Stimulated activated effector memory CD8-positive, alpha-beta T cell treated with anti-CD3 and anti-CD28 coated beads, Interleukin-12 subunit alpha, Interleukin-12 subunit beta, amount 100 ng/mL, for 72 hours (primary cell): ENCODE measurements at regions not wholly inside any gene's neighbourhood (a gene's known extent, or its start where the extent isn't known, plus 50 kb on each side); places are given as distances from the start of the nearest gene placed in this dataset.

Experiments
- ATAC-seq: fragments of 150-1000 bp; cut with Tn5 transposase; 2 replicates; pipeline ENCODE4 v1.10.0; 2021
- DNase-seq, 2 donors: peaks; one replicate each; pipeline ENCODE4 v3.0.0; 2021 to 2022; ENCODE audit warnings: low spot score in 2 of 2
- H3K27ac Mint-ChIP-seq: one replicate; pipeline ENCODE4 v1.8.0; 2022; ENCODE audit warnings: mild to moderate bottlenecking, mixed read lengths
- H3K36me3 Mint-ChIP-seq: one replicate; pipeline ENCODE4 v1.8.0; 2022; ENCODE audit warnings: mild to moderate bottlenecking, mixed read lengths
- H3K4me1 Mint-ChIP-seq: one replicate; pipeline ENCODE4 v1.8.0; 2022; ENCODE audit warnings: mixed read lengths
- H3K4me3 Mint-ChIP-seq: one replicate; pipeline ENCODE4 v1.8.0; 2022; ENCODE audit warnings: mild to moderate bottlenecking, mixed read lengths
- H3K9me3 Mint-ChIP-seq: one replicate; pipeline ENCODE4 v1.8.0; 2022; ENCODE audit warnings: mixed read lengths

DNA sequence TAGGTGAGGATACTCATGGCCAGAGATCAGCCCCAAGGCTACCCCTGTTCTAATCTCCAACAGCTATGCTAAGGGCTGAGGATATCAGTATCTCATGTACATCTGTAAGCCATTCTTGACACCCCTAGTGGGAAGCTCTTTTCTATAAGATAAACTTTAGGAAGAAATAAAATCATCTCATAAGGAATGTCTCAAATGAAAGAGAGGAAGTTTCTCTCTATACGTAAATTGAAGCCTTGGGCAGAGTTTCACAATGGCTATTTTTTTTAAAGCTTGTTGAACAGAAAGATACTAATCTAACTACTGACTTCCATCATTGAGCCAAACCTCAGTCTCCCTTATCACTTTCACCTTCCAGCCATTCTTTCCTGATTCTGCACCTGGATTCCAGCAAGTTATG, 405.7 kb downstream of the PRR16 start:
- no peak for ATAC-seq
- H3K9me3 Mint-ChIP-seq = peaks cover 14% of the 10 kb centered on the region
- no peak overlapping the region for H3K27ac Mint-ChIP-seq
- H3K36me3 Mint-ChIP-seq = no peaks in the 10 kb centered on the region
- H3K4me1 Mint-ChIP-seq = no peaks in the 10 kb centered on the region
- no peak overlapping the region for H3K4me3 Mint-ChIP-seq
- no peak for DNase-seq

DNA sequence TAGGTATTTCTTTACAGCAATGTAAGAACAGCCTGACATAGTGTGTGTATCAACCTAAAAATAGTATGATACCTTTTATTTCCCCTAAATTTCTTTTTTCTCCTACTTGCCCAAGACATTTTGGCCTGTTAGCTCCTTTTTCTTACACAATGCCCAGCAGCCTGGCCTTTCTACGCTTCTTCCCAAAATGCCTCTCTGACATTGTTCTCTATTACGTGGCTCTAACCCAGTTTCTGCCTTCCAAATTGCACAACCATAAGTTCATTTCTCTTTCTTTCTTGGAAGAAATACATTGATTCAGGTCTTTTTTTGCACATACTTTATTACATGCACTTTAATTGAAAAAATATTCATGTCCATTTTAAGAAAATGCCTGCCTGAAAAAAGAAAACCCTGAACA, 408.2 kb downstream of the PRR16 start:
- Mint-ChIP-seq H3K4me3 (no peak overlapping the region), H3K27ac (no peak overlapping the region), H3K9me3 (peaks cover 14% of the 10 kb centered on the region), H3K36me3 (no peaks in the 10 kb centered on the region), H3K4me1 (no peaks in the 10 kb centered on the region)
- DNase-seq (no peak), ATAC-seq (no peak)

DNA sequence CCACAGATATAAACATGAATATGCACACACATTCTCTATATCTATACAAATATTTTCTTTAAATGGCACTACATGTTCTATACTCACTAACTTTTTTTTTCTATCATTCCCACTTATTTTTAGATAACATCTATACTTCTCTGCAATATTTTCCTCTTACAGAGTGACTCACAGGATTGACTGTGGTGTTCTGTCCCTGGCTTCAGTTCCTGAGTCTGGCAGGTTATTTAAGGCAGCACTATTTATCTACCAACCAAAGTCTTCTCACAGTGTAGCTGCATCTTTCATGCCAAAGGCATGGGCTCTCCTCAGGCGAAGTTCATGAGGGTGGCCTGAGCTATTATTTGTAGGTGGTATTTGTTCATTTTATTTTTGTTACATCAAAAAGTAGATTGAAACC, 409.0 kb downstream of the PRR16 start:
- Mint-ChIP-seq H3K4me1 (no peaks in the 10 kb centered on the region), H3K36me3 (no peaks in the 10 kb centered on the region), H3K27ac (no peak overlapping the region), H3K4me3 (no peak overlapping the region), H3K9me3 (peaks cover 10% of the 10 kb centered on the region)
- no peak for ATAC-seq
- DNase-seq = no peak

DNA sequence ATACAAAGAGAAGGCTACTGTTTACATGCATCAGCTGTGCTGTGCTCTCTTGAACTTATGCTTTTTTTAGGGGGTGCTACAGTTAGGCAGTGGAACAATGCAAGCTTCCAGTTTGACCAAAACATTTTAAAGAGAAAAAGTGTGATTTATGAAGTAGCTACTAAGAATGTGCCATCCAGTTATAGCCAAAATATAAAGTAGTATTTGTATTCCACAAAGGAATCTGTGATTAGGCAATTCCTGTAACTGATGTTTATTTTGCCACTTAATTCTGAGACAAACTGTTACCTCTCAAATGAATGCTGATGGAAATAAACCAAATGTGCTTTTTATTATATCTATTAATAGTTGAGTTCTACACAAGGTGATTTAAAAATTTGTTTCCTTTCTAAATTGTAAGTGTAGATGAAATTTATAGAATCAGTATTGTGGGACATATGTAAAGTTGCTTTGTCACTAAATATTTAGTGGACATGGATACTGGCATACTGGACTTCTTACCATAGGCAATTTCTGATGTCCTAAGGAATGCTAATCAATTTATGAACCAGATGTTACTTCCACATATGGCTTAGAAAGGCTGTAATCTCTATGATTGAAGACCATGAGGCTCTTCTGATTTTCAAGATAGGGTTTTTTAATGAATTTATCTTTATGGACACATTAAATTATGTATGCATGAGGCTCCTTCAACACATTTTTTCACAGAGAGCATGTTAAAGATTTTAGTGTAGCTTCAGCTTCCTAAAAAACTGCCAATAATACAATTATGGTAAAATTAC, 410.2 kb downstream of the PRR16 start:
- Mint-ChIP-seq H3K9me3 (peaks cover 8% of the 10 kb centered on the region), H3K4me3 (no peak overlapping the region), H3K36me3 (no peaks in the 10 kb centered on the region), H3K4me1 (no peaks in the 10 kb centered on the region), H3K27ac (no peak overlapping the region)
- DNase-seq (no peak), ATAC-seq (no peak)

DNA sequence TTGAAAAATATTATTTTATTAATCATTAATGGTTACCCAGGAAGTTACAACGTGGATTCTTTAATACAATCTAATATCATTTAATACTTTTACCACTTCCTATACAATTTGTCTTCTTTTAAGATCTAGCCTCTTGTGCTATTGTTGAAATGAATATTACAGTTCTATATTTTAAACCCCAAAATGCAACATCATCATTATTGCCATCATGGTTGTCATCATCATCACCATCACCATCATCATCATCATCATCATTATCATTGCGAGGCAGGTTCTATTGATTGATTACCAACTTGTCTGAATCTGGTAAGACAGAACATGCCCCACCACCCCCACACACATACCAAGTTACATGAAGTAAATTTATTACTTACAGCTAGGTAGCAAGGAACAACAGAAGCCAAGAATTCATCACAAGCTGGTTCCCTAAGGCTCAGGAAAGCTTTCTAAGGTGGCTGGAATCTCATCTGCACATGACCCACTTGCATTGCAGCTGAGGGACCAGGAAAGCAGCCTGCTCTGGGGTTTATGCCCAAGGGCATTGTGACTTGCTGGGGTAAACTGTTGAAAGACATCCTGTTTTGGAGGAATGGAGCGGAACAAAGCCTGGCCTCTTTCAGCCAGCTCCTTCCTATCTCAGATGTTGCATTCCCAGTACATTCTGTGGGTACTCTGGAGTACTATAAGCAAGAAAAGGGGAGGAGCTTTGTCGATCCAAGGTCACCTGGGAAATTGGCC, 418.1 kb downstream of the PRR16 start:
- Mint-ChIP-seq H3K27ac (no peak overlapping the region), H3K4me1 (no peaks in the 10 kb centered on the region), H3K36me3 (no peaks in the 10 kb centered on the region), H3K4me3 (no peak overlapping the region), H3K9me3 (peaks cover 19% of the 10 kb centered on the region)
- no peak for DNase-seq
- ATAC-seq = no peak

DNA sequence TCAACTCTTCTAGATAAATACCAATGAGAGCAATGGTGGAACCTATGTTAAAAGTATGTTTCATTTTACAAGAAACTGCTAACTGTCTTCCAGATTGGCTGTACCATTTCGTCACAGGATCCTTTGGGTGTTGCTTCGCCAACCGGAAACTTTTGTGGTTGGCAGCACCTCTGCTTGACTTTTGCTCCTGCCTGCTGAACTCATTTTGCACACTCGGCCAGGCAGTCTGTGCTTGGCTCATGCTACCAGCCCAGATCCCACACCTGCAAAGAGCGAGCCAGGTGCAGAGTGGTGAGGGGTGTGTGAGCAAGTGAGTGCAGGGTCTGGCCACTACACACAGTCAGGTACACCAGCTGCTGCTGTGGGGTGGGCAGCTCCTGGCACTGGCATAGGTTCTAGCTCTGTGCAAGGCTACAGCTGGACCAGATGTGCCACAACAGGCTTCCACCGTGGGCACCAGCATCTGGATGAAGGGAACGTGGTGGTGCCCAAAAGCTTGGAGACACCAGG, 422.3 kb downstream of the PRR16 start:
- Mint-ChIP-seq H3K27ac (no peak overlapping the region), H3K9me3 (peaks cover 15% of the 10 kb centered on the region), H3K4me1 (no peaks in the 10 kb centered on the region), H3K4me3 (no peak overlapping the region), H3K36me3 (no peaks in the 10 kb centered on the region)
- DNase-seq (no peak), ATAC-seq (peak; percentile 43)

DNA sequence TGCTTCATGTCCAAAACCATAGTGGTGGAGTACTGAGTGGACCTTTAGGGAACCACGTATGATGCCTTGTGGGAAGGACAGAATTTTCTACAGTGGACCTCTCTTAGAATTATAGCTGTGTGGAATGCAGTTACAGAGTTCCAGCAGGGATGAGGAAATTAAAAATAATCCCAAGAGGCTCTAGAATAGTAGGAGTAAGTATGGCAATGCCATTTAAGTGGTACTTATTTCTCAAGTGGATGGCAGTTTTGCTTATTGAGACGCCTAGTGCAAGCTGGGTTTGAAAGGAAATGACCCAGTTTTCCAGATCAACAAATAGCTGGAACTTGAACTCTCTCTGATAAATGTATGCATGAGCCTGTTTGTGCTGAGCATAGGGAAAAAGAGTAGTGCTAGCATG, 431.6 kb downstream of the PRR16 start:
- no peak for ATAC-seq
- no peak for DNase-seq
- no peak overlapping the region for H3K4me3 Mint-ChIP-seq
- H3K36me3 Mint-ChIP-seq = no peaks in the 10 kb centered on the region
- peaks cover 10% of the 10 kb centered on the region for H3K9me3 Mint-ChIP-seq
- H3K4me1 Mint-ChIP-seq = no peaks in the 10 kb centered on the region
- H3K27ac Mint-ChIP-seq = no peak overlapping the region

DNA sequence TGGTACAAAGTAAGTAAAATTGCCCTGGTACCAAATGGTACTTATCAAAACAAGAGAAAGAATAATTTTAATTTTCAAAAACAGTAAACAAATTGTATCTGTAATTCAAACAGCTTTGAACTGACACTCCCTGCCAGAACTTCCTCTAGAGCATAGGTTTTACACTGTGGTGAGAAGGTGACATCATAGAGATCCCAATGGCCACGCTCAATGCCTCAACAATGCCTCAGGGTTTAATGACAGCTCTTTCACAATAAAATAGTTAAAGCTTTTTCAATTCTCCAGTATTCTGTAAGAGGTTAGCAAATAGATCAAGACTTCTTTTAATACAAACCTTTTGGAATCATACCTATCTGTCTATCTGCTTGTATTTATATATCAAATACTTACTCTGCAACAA, 437.1 kb downstream of the PRR16 start:
- H3K4me3 Mint-ChIP-seq = no peak overlapping the region
- no peaks in the 10 kb centered on the region for H3K4me1 Mint-ChIP-seq
- ATAC-seq = no peak
- H3K36me3 Mint-ChIP-seq = no peaks in the 10 kb centered on the region
- no peak for DNase-seq
- H3K27ac Mint-ChIP-seq = no peak overlapping the region
- H3K9me3 Mint-ChIP-seq = peaks cover 9% of the 10 kb centered on the region

DNA sequence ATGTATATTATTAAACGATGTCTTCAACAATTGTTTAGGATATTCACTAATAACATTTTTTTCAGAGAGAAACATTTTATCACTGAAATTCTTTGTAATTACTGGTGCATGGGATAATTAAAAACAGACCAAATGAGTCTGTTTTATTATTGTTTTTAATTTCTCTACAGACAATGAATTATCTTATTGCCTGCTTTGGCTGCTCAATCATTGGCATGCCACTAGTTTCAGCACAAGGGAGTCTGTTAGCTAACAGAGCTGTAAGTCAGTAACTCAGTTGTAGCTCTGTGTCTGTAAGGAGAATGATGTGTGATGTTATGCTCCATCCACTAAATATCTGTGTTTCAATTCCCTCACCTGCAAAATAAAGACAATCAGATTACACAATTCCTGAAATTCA, 443.9 kb downstream of the PRR16 start:
- Mint-ChIP-seq H3K4me3 (no peak overlapping the region), H3K9me3 (peaks cover 13% of the 10 kb centered on the region), H3K4me1 (no peaks in the 10 kb centered on the region), H3K27ac (no peak overlapping the region), H3K36me3 (no peaks in the 10 kb centered on the region)
- ATAC-seq (no peak), DNase-seq (no peak)

DNA sequence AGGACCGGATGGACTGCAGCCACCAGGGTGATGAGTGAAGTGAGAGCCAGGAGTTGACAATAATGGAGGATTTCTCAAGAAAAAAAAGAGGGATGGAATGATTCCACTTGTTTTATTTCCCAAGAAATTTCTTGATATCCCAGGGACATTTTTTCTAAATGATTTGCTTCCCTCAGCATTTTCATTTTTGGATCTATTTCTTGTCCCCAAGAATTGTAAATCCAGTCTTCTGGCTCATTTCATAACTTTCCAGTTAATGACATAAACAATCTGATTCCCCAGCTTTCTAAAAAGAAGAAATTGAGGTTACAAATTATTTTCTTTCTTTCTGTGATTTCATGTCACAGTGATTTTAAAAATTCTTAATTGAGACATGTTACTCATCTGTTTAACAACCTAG, 446.5 kb downstream of the PRR16 start:
- Mint-ChIP-seq H3K4me3 (no peak overlapping the region), H3K9me3 (peaks cover 9% of the 10 kb centered on the region), H3K4me1 (no peaks in the 10 kb centered on the region), H3K27ac (no peak overlapping the region), H3K36me3 (no peaks in the 10 kb centered on the region)
- ATAC-seq (no peak), DNase-seq (no peak)

DNA sequence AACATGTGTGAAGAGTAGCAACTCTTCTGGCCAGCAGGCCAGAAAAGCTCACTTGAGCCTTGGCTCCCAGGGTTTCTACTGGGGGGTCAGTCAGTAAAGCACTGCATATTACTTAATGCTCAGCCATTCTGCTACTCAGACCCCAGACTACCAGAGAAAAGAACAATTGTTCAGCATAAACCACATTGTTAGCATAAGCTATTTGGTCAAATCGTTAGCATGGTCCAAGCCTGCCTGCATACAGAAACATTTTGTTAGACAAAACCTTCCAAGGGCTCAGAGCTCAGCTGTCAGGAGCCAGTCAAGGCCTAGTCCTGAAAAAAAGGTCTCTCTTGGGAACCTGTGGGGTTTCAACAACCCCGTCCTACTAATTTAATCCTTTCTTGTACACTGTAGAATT, 449.3 kb downstream of the PRR16 start:
- Mint-ChIP-seq H3K4me1 (no peaks in the 10 kb centered on the region), H3K27ac (no peak overlapping the region), H3K4me3 (no peak overlapping the region), H3K36me3 (no peaks in the 10 kb centered on the region), H3K9me3 (peaks cover 9% of the 10 kb centered on the region)
- ATAC-seq (no peak), DNase-seq (no peak)

DNA sequence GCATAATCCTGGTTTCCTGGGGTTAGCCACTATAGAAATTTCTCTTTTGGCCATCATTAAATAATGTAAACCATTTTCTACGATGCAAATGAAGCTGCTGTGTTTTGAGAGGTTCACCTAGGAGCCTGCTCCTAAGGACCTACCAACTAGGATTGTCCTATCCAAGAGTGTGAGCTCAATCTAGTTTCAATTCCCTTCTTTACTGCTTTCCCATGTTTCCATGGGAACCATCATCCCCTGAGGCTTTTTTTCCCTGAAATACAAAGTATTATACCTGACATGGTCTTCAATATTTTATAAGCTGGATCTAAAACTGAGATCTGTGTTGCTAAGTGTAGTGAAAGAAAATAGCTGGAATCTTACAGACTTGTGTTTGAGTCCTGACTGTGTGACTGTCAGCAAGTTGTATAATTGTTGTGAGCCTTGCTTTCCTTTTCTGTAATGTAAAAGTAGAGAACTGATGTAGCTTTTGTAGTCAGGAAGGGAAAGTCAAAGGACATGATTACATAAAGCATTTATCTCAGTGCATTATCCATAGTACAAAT, 453.2 kb downstream of the PRR16 start:
- H3K36me3 Mint-ChIP-seq = no peaks in the 10 kb centered on the region
- DNase-seq = no peak

DNA sequence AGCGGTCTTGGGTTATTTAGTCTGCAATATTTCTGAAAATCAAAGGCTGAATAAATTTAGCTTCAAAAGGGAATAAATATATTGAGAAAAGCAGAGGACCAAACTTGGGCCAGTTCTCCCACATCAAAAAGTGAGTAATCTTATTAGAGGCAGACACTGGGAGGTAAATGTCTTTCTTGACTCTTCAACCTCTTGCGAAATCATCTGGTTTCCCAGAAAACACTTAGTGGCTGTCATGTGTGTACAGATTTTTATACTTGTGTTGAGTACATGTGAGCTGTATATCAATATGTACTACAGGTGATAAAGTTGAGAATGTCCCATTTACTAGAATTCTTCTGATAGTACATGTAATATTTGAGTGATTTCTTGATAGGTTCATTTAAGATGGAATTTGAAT, 454.9 kb downstream of the PRR16 start:
- H3K4me3 Mint-ChIP-seq = no peak overlapping the region
- H3K4me1 Mint-ChIP-seq = no peaks in the 10 kb centered on the region
- H3K36me3 Mint-ChIP-seq = no peaks in the 10 kb centered on the region
- ATAC-seq (no peak), DNase-seq (no peak)
- H3K27ac Mint-ChIP-seq = no peak overlapping the region
- peaks cover 11% of the 10 kb centered on the region for H3K9me3 Mint-ChIP-seq

More for the DNA sequence above, 453.2 kb downstream of the PRR16 start:
- Mint-ChIP-seq H3K27ac (no peak overlapping the region), H3K4me3 (no peak overlapping the region), H3K9me3 (peaks cover 6% of the 10 kb centered on the region), H3K4me1 (no peaks in the 10 kb centered on the region)
- no peak for ATAC-seq

DNA sequence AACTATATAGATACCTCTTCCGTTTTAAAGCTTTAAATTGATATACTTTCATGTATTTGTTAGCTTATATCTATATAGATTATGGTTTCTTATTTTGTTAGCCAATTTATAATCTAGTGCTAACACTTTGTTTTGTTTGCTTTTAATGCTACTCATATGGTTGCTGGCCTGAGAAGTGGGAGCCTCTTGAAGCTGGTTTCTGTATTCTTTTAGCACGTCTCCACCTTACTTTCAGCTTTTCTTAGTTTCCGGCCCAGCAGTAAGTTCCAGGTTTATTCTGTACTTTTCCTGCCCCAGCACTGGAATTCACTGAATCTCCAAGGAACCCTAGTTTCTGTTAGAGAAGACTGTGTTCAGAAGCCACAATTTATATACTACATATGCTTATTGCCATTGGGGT, 458.9 kb downstream of the PRR16 start:
- peaks cover 19% of the 10 kb centered on the region for H3K9me3 Mint-ChIP-seq
- no peak overlapping the region for H3K27ac Mint-ChIP-seq
- ATAC-seq (no peak), DNase-seq (no peak)
- H3K4me1 Mint-ChIP-seq = no peaks in the 10 kb centered on the region
- no peaks in the 10 kb centered on the region for H3K36me3 Mint-ChIP-seq
- H3K4me3 Mint-ChIP-seq = no peak overlapping the region

DNA sequence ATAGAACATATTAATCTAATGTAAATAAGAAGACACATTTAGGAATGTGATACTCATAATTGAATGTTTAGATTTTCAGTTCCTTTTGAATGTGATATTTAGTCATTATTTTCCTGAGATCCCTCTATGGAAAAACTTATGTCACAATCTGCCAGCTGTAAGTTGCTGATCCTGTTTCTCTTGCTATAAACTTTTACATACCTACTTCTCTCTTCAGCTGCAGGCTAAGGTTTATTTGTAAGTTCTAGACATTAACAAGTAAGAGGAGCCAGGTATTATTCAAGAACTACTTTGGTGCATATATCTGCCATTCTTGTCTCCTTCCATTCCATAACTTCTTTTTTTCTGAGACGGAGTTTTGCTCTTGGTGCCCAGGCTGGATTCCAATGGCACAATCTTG, 462.4 kb downstream of the PRR16 start:
- ATAC-seq (no peak), DNase-seq (no peak)
- peaks cover 18% of the 10 kb centered on the region for H3K9me3 Mint-ChIP-seq
- no peak overlapping the region for H3K27ac Mint-ChIP-seq
- H3K4me3 Mint-ChIP-seq = no peak overlapping the region
- no peaks in the 10 kb centered on the region for H3K36me3 Mint-ChIP-seq
- no peaks in the 10 kb centered on the region for H3K4me1 Mint-ChIP-seq
